HG03196 (cell line): ENCODE measurements at regions not wholly inside any gene's neighbourhood (a gene's known extent, or its start where the extent isn't known, plus 50 kb on each side); places are given as distances from the start of the nearest gene placed in this dataset.

Experiments
- ATAC-seq: cut with Tn5 transposase; IDR thresholded peaks from one replicate; pipeline ENCODE4 v1.9.1; 2021; ENCODE audit not compliant: unreplicated experiment

- no peak for ATAC-seq
Observed at GRCh38 chr14:62629176-62629725, 416.0 kb downstream of the KCNH5 start.

GRCh38 chr14:62631176-62631575, 414.1 kb downstream of the KCNH5 start:
- ATAC-seq, result no peak

- ATAC-seq, result no peak
Observed at GRCh38 chr14:62632771-62633170, 412.5 kb downstream of the KCNH5 start.

GRCh38 chr14:62645649-62646048, 399.6 kb downstream of the KCNH5 start:
- no peak for ATAC-seq
